HepG2 (cell line): ENCODE measurements at regions not wholly inside any gene's neighbourhood (a gene's known extent, or its start where the extent isn't known, plus 50 kb on each side); places are given as distances from the start of the nearest gene placed in this dataset.

Source experiments
- FUBP1 ChIP-seq: sonication (generic); formaldehyde crosslinking; IDR thresholded peaks from 2 replicates; pipeline ENCODE4 v1.5.1; 2020; ENCODE audit warnings: missing genetic modification reagents, mild to moderate bottlenecking, borderline replicate concordance
- HIVEP1 ChIP-seq: sonication (generic); formaldehyde crosslinking; IDR thresholded peaks from 2 replicates; pipeline ENCODE4 v1.4.0; 2020; ENCODE audit warnings: mild to moderate bottlenecking, missing genetic modification reagents
- HNRNPH1 ChIP-seq: fragments of 200-400 bp; formaldehyde crosslinking; optimal IDR thresholded peaks from 2 replicates; pipeline ENCODE3; 2017; ENCODE audit warnings: mild to moderate bottlenecking, low read depth, low read length
- HNRNPUL1 ChIP-seq: fragments of 200-400 bp; formaldehyde crosslinking; IDR thresholded peaks from 2 replicates; pipeline ENCODE4 v1.6.1; 2017; ENCODE audit warnings: low read depth, mild to moderate bottlenecking, low read length, moderate library complexity
- IKZF1 ChIP-seq: fragments of 450-650 bp; IDR thresholded peaks from 2 replicates; pipeline ENCODE4 v1.7.1; 2016
- IKZF4 ChIP-seq: sonication (generic); formaldehyde crosslinking; IDR thresholded peaks from 2 replicates; pipeline ENCODE4 v1.5.1; 2020; ENCODE audit warnings: borderline replicate concordance, mild to moderate bottlenecking, low read depth, missing genetic modification reagents; ENCODE audit errors: not compliant biosample characterization
- IRF9 ChIP-seq: sonication (generic); formaldehyde crosslinking; IDR thresholded peaks from 2 replicates; pipeline ENCODE4 v1.8.0; 2022; ENCODE audit warnings: missing genetic modification reagents, mild to moderate bottlenecking, borderline replicate concordance
- JUNB ChIP-seq: sonication (generic); formaldehyde crosslinking; IDR thresholded peaks from 2 replicates; pipeline ENCODE4 v1.8.0; 2022; ENCODE audit warnings: missing genetic modification reagents, mild to moderate bottlenecking, borderline replicate concordance
- KDM6A ChIP-seq: IDR thresholded peaks from 2 replicates; pipeline ENCODE4 v1.6.1; 2016; ENCODE audit warnings: low read depth
- MLXIP ChIP-seq: sonication (generic); formaldehyde crosslinking; IDR thresholded peaks from 2 replicates; pipeline ENCODE4 v1.9.0; 2021; ENCODE audit warnings: missing genetic modification reagents, borderline replicate concordance
- MNT ChIP-seq: fragments of 450-650 bp; IDR thresholded peaks from 2 replicates; pipeline ENCODE4 v1.6.1; 2016
- PRDM15 ChIP-seq: sonication (generic); formaldehyde crosslinking; IDR thresholded peaks from 2 replicates; pipeline ENCODE4 v1.4.0; 2020; ENCODE audit warnings: missing genetic modification reagents
- SIX1 ChIP-seq: sonication (generic); formaldehyde crosslinking; IDR thresholded peaks from 2 replicates; pipeline ENCODE4 v1.4.0; 2020; ENCODE audit warnings: missing genetic modification reagents, borderline replicate concordance
- SMAD9 ChIP-seq: sonication (generic); formaldehyde crosslinking; IDR thresholded peaks from 2 replicates; pipeline ENCODE4 v1.5.1; 2020; ENCODE audit warnings: mild to moderate bottlenecking, missing genetic modification reagents
- ZFP36L1 ChIP-seq: sonication (generic); formaldehyde crosslinking; IDR thresholded peaks from 2 replicates; pipeline ENCODE4 v1.8.0; 2022; ENCODE audit warnings: mild to moderate bottlenecking, missing genetic modification reagents, moderate library complexity
- ZNF34 ChIP-seq: sonication (generic); formaldehyde crosslinking; IDR thresholded peaks from 2 replicates; pipeline ENCODE4 v1.4.0; 2020; ENCODE audit warnings: mild to moderate bottlenecking, missing genetic modification reagents, borderline replicate concordance
- ZNF572 ChIP-seq: sonication (generic); formaldehyde crosslinking; IDR thresholded peaks from 2 replicates; pipeline ENCODE4 v1.5.1; 2020; ENCODE audit warnings: mild to moderate bottlenecking, missing genetic modification reagents
- ZNF746 ChIP-seq: sonication (generic); formaldehyde crosslinking; IDR thresholded peaks from 2 replicates; pipeline ENCODE4 v1.8.0; 2022; ENCODE audit warnings: mild to moderate bottlenecking, missing genetic modification reagents
- ZNF777 ChIP-seq: sonication (generic); formaldehyde crosslinking; IDR thresholded peaks from 2 replicates; pipeline ENCODE4 v1.4.0; 2020; ENCODE audit warnings: missing genetic modification reagents

- TF ChIP-seq MLXIP (CRISPR knock-in tag) (no peak), HIVEP1 (CRISPR knock-in tag) (no peak), PRDM15 (no peak), ZFP36L1 (no peak), FUBP1 (no peak), ZNF34 (CRISPR knock-in tag) (no peak), SMAD9 (CRISPR knock-in tag) (no peak), HNRNPUL1 (no peak), KDM6A (CRISPR knock-in tag) (no peak), JUNB (peak; percentile 84), ZNF777 (CRISPR knock-in tag) (no peak), IKZF4 (no peak), IRF9 (CRISPR knock-in tag) (no peak), ZNF572 (CRISPR knock-in tag) (no peak), IKZF1 (no peak), MNT (no peak), ZNF746 (CRISPR knock-in tag) (no peak; the same call in 1 of the 2 replicates), HNRNPH1 (no peak), SIX1 (CRISPR knock-in tag) (no peak; the same call in none of the 2 replicates)
These were observed 140.4 kb upstream of the TAB2 start (continued) for GRCh38 chr6:149176971-149177667.
